ENCODE measurements at regions not wholly inside any gene's neighbourhood (a gene's known extent, or its start where the extent isn't known, plus 50 kb on each side); places are given as distances from the start of the nearest gene placed in this dataset.
"Not testable (repeated sequence)": the region's sequence is repeated elsewhere in the genome, so short reads cannot be mapped to it uniquely, and the experiment has no call there.

DNA sequence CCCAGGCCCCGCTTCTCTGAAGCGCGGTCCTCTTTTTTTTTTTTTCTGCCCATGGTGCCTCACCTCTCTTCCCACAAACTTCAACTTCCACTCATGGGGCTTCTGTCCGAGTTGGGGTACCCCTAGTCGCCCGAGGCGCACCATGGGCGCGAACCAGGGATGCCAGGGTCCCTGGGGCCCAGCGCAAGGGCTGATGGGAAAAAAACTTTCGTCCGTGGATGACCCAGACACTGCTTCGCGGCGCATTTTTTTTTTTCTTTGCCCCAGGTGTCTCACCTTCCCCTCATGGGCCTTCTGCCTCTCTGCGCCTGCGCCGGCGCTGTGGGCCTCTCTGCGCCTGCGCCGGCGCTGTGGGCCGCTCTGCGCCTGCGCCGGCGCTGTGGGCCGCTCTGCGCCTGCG, 1268.8 kb downstream of the FOXD4L5 start:
- DNase-seq, result not testable (repeated sequence)

DNA sequence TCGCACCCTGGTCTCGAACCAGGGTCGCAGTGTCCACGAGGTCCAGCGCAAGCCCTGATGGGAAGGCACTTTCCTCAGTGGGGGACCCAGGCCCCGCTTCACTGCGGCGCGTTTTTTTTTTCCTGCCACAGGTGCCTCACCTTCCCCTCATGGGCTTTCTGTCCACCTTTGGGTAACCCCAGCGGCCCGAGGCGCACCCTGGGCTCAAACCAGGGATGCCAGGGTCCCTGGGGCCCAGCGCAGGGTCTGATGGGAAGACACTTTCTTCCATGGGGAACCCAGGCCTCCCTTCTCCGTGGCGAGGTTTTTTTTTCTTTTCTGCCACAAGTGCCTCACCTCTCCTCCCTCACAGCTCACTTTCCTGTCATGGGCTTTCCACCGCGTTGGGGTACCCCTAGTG, 1269.9 kb downstream of the FOXD4L5 start:
- no peak for DNase-seq

DNA sequence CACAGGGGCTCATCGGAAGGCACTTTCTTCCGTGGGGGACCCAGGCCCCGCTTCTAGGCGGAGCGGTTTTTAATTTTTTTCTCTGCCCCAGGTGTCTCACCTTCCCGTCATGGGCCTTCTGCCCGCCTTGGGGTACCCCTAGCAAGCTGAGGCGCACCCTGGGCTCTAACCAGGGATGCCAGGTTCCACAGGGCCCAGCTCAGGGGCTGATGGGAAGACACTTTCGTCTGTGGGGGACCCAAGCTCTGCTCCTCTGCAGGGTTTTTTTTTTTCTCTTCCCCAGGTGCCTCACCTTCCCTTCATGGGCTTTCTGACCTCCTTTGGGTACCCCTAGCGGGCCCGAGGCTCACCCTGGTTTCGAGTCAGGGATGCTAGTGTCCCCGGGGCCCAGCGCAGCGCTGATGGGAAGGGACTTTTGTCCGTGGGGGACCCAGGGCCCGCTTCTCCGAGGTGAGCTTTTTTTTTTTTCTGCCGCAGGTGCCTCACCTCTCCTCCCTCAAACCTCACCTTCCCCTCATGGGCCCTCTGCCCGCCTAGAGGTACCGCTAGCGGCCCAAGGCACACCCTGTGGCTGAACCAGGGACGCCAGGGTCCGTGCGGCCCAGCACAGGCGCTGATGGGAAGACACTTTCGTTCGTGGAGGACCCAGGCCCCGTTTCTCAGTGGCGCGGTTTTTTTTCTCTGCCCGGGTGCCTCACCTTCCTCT, 1270.5 kb downstream of the FOXD4L5 start:
- not testable (repeated sequence) for DNase-seq

DNA sequence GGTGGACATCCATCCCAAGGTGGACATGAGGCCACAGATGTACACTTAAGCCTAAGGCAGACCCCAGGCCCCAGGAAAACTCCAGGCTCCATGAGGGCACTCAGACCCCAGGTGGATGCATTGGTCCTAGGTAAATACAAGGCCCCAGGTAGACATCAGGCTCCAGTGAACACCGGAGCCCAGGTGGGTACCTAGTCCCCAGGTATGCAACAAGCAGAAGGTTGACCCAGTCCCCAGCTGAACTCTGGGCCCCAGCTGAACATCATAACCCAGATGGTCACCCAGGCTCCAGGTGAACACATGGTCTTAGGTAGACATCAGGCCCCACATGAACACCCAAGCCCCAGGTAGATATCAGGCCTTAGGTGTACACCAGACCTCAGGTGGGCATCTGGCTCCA, 1271.9 kb downstream of the FOXD4L5 start:
- DNase-seq, result not testable (repeated sequence)

DNA sequence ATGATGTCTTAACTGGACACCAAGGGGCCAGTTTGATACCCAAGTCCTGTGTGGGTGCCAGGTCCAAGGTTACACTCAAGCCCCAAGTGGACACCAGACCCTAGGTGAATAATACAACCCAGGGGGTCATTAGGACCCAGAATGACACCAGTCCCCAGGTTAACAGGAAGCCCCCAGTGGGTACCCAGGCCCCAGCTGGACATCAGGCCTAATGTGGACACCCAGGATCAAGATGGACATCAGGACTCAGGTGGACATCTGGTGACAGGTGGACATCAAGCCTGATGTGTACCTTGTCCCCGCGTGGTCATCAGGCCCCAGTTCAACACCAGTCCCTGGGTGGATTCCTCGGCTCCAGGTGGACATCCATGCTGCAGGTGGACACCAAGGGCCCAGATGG, 1273.0 kb downstream of the FOXD4L5 start:
- not testable (repeated sequence) for DNase-seq

DNA sequence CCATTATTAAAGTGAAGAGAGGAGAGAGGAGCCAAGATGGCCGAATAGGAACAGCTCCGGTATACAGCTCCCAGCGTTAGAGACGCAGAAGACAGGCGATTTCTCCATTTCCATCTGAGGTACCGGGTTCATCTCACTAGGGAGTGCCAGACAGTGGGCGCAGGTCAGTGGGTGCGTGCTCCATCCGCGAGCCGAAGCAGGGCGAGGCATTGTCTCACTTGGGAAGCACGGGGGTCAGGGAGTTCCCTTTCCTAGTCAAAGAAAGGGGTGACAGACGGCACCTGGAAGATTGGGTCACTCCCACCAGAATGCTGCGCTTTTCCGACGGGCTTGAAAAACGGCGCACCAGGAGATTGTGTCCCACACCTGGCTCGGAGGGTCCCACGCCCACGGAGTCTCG, 1305.3 kb downstream of the FOXD4L5 start:
- DNase-seq, result not testable (repeated sequence)

Measured in OCI-M1 (cell line).